OCI-LY1 (cell line): ENCODE measurements at regions not wholly inside any gene's neighbourhood (a gene's known extent, or its start where the extent isn't known, plus 50 kb on each side); places are given as distances from the start of the nearest gene placed in this dataset.
"Not testable (repeated sequence)": the region's sequence is repeated elsewhere in the genome, so short reads cannot be mapped to it uniquely, and the experiment has no call there.

Source experiments
- H2AFZ ChIP-seq: fragments of 200-600 bp; sonication (generic), shearing (Covaris generic); 2 replicates; pipeline ENCODE4 v1.6.0; 2014; ENCODE audit warnings: antibody characterized with exemption, mild to moderate bottlenecking, low read length
- H3F3A ChIP-seq: fragments of 200-600 bp; sonication (generic), shearing (Covaris generic); 2 replicates; pipeline ENCODE4 v1.6.0; 2014; ENCODE audit warnings: mild to moderate bottlenecking, antibody characterized with exemption, low read length, moderate library complexity; ENCODE audit not compliant: insufficient read depth
- H3K27ac ChIP-seq: fragments of 200-600 bp; sonication (generic); 2 replicates; pipeline ENCODE4 v1.5.1; 2014; ENCODE audit warnings: low read length, mixed run types, mild to moderate bottlenecking, low read depth; ENCODE audit not compliant: poor library complexity, severe bottlenecking
- H3K27me3 ChIP-seq: fragments of 200-600 bp; sonication (generic); 2 replicates; pipeline ENCODE4 v1.6.0; 2014; ENCODE audit warnings: antibody characterized with exemption, mild to moderate bottlenecking, low read length, moderate library complexity; ENCODE audit not compliant: insufficient read depth
- H3K36me3 ChIP-seq: fragments of 200-600 bp; sonication (generic); 2 replicates; pipeline ENCODE4 v1.6.1; 2014; ENCODE audit warnings: mild to moderate bottlenecking, antibody characterized with exemption, low read length, moderate library complexity, mixed read lengths; ENCODE audit not compliant: insufficient read depth
- H3K4me1 ChIP-seq: fragments of 200-600 bp; sonication (generic); 2 replicates; pipeline ENCODE4 v1.5.1; 2014; ENCODE audit warnings: mild to moderate bottlenecking, low read length, moderate library complexity; ENCODE audit not compliant: insufficient read depth, severe bottlenecking
- H3K4me2 ChIP-seq: fragments of 200-600 bp; sonication (generic), shearing (Covaris generic); 2 replicates; pipeline ENCODE4 v1.6.1; 2014; ENCODE audit warnings: low read length
- H3K4me3 ChIP-seq: fragments of 200-600 bp; sonication (generic); 2 replicates; pipeline ENCODE4 v1.5.1; 2014; ENCODE audit warnings: low read length, low read depth, mild to moderate bottlenecking, mixed read lengths; ENCODE audit not compliant: poor library complexity, severe bottlenecking
- H3K79me2 ChIP-seq: fragments of 200-600 bp; shearing (Covaris generic); 2 replicates; pipeline ENCODE4 v1.6.1; 2016; ENCODE audit warnings: mixed run types, low read length, mixed read lengths; ENCODE audit not compliant: insufficient read depth
- H3K9ac ChIP-seq: fragments of 200-600 bp; sonication (generic), shearing (Covaris generic); 2 replicates; pipeline ENCODE4 v1.6.1; 2014; ENCODE audit warnings: mild to moderate bottlenecking, low read length, mixed read lengths
- H3K9me2 ChIP-seq: fragments of 200-600 bp; sonication (generic), shearing (Covaris generic); 2 replicates; pipeline ENCODE4 v1.6.1; 2014; ENCODE audit warnings: low read depth, mild to moderate bottlenecking, low read length, mixed read lengths
- H3K9me3 ChIP-seq: fragments of 200-600 bp; shearing (Covaris generic); 2 replicates; pipeline ENCODE4 v1.6.1; 2014; ENCODE audit warnings: low read length, mixed read lengths
- H4K20me1 ChIP-seq: fragments of 200-600 bp; sonication (generic), shearing (Covaris generic); 2 replicates; pipeline ENCODE4 v1.6.0; 2016; ENCODE audit warnings: mild to moderate bottlenecking, low read length; ENCODE audit not compliant: insufficient read depth
- EZH2 ChIP-seq: fragments of 200-600 bp; sonication (generic), shearing (Covaris generic); IDR thresholded peaks from 2 replicates; pipeline ENCODE4 v1.8.0; 2017; ENCODE audit warnings: borderline replicate concordance, mixed run types, mild to moderate bottlenecking, antibody characterized with exemption, low read length, moderate library complexity, mixed read lengths
- TF ChIP-seq, protein P1 (sequence below): fragments of 200-600 bp; sonication (generic), shearing (Covaris generic); IDR thresholded peaks from 2 replicates; pipeline ENCODE4 v1.5.1; 2017; ENCODE audit warnings: mild to moderate bottlenecking, antibody characterized with exemption, low read length, moderate library complexity, mixed read lengths

DNA sequence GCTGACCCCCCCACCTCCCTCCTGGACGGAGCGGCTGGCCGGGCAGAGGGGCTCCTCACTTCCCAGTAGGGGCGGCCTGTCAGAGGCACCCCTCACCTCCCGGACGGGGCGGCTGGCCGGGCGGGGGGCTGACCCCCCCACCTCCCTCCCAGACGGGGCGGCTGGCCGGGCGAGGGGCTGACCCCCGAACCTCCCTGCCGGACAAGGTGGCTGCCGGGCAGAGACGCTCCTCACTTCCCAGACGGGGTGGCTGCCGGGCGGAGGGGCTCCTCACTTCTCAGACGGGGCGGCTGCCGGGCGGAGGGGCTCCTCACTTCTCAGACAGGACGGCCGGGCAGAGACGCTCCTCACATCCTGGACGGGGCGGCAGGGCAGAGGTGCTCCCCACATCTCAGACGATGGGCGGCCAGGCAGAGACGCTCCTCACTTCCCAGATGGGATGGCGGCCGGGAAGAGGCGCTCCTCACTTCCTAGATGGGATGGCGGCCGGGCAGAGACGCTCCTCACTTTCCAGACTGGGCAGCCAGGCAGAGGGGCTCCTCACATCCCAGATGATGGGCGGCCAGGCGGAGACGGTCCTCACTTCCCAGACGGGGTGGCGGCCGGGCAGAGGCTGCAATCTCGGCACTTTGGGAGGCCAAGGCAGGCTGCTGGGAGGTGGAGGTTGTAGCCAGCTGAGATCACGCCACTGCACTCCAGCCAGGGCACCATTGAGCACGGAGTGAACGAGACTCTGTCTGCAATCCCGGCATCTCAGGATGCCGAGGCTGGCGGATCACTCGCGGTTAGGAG, 66.2 kb upstream of the PAPPA2 start:
- not testable (repeated sequence) for H3K4me2 ChIP-seq, H3K9me3 ChIP-seq, H3K27ac ChIP-seq, H3K27me3 ChIP-seq, H4K20me1 ChIP-seq, H3F3A ChIP-seq, H3K9ac ChIP-seq, H3K4me3 ChIP-seq, H3K36me3 ChIP-seq, H3K9me2 ChIP-seq, H3K4me1 ChIP-seq, H2AFZ ChIP-seq, H3K79me2 ChIP-seq

- Histone ChIP-seq H3K9ac (no peak overlapping the region), H3K9me2 (no peaks in the 10 kb centered on the region), H2AFZ (no peak overlapping the region), H4K20me1 (no peaks in the 10 kb centered on the region), H3K27me3 (no peaks in the 10 kb centered on the region), H3F3A (no peaks in the 10 kb centered on the region), H3K4me1 (no peaks in the 10 kb centered on the region), H3K27ac (no peak overlapping the region), H3K4me3 (no peak overlapping the region), H3K36me3 (no peaks in the 10 kb centered on the region), H3K4me2 (no peak overlapping the region), H3K9me3 (no peaks in the 10 kb centered on the region), H3K79me2 (no peaks in the 10 kb centered on the region)
- TF ChIP-seq, protein P1, sequence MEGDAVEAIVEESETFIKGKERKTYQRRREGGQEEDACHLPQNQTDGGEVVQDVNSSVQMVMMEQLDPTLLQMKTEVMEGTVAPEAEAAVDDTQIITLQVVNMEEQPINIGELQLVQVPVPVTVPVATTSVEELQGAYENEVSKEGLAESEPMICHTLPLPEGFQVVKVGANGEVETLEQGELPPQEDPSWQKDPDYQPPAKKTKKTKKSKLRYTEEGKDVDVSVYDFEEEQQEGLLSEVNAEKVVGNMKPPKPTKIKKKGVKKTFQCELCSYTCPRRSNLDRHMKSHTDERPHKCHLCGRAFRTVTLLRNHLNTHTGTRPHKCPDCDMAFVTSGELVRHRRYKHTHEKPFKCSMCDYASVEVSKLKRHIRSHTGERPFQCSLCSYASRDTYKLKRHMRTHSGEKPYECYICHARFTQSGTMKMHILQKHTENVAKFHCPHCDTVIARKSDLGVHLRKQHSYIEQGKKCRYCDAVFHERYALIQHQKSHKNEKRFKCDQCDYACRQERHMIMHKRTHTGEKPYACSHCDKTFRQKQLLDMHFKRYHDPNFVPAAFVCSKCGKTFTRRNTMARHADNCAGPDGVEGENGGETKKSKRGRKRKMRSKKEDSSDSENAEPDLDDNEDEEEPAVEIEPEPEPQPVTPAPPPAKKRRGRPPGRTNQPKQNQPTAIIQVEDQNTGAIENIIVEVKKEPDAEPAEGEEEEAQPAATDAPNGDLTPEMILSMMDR = no peak
- TF ChIP-seq EZH2 = no peak
Measured at GRCh38 chr1:176391621-176392020, 71.4 kb upstream of the PAPPA2 start.

DNA sequence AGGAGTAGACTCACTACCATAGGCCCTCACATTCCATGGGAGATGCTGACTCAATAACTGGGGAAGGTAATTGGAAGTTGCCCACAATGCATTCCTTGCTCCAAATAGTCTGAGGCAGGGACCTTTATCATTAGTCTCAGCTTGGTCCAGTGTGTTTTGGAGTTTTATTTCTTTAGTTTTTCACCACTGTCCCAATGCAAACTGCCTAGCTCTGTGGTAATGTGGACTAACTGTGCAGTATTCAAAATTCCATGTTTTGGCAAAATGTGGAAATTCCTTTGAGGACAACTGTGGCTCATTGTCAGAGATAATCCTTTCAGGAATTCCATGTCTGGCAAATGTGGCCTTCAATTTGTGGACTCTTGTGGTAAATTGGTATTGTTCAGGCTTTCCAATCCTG, 78.1 kb upstream of the PAPPA2 start:
- Histone ChIP-seq H3K4me3 (no peak overlapping the region), H3K79me2 (no peaks in the 10 kb centered on the region)
- TF ChIP-seq EZH2 = no peak
- TF ChIP-seq, protein P1 = no peak

GRCh38 chr1:176382163-176382562, 80.8 kb upstream of the PAPPA2 start:
- H3K36me3 ChIP-seq = no peaks in the 10 kb centered on the region
- H3K9me2 ChIP-seq = no peaks in the 10 kb centered on the region
- no peaks in the 10 kb centered on the region for H3K9me3 ChIP-seq
- H4K20me1 ChIP-seq = no peaks in the 10 kb centered on the region
- H3K27me3 ChIP-seq = no peaks in the 10 kb centered on the region
- no peak overlapping the region for H3K4me2 ChIP-seq
- no peaks in the 10 kb centered on the region for H3K4me1 ChIP-seq
- H3K4me3 ChIP-seq = no peak overlapping the region
- H2AFZ ChIP-seq = no peak overlapping the region
- TF ChIP-seq EZH2 = no peak
- TF ChIP-seq, protein P1 = no peak
- H3K9ac ChIP-seq = no peak overlapping the region
- H3K79me2 ChIP-seq = no peaks in the 10 kb centered on the region
- no peaks in the 10 kb centered on the region for H3F3A ChIP-seq
- no peak overlapping the region for H3K27ac ChIP-seq

More for the DNA sequence above, 78.1 kb upstream of the PAPPA2 start:
- H3K27ac ChIP-seq = no peak overlapping the region
- H3K27me3 ChIP-seq = no peaks in the 10 kb centered on the region
- no peak overlapping the region for H3K4me2 ChIP-seq
- no peak overlapping the region for H2AFZ ChIP-seq
- H4K20me1 ChIP-seq = no peaks in the 10 kb centered on the region
- H3K9me2 ChIP-seq = no peaks in the 10 kb centered on the region
- H3K4me1 ChIP-seq = no peaks in the 10 kb centered on the region
- no peak overlapping the region for H3K9ac ChIP-seq
- H3F3A ChIP-seq = no peaks in the 10 kb centered on the region
- no peaks in the 10 kb centered on the region for H3K9me3 ChIP-seq
- H3K36me3 ChIP-seq = no peaks in the 10 kb centered on the region
